GM19238 (cell line): ENCODE measurements at regions not wholly inside any gene's neighbourhood (a gene's known extent, or its start where the extent isn't known, plus 50 kb on each side); places are given as distances from the start of the nearest gene placed in this dataset.

ENCODE experiments used
- DNase-seq: peaks from one replicate; pipeline ENCODE4 v3.0.0; 2011; ENCODE audit warnings: low spot score; ENCODE audit not compliant: insufficient read length

GRCh38 chr10:94085766-94086437 lies 92.2 kb downstream of the PLCE1 start:
- DNase-seq = no peak

- DNase-seq = no peak
Observed at GRCh38 chr10:94088926-94089381, 95.2 kb downstream of the PLCE1 start.

- DNase-seq = no peak
Observed at GRCh38 chr10:94091649-94092048, 97.9 kb downstream of the PLCE1 start.

GRCh38 chr10:94092848-94093247 lies 99.1 kb downstream of the PLCE1 start:
- no peak for DNase-seq

- DNase-seq = no peak
Observed at GRCh38 chr10:94093286-94093905, 99.7 kb downstream of the PLCE1 start.

- no peak for DNase-seq
Observed at GRCh38 chr10:94094540-94094939, 100.8 kb downstream of the PLCE1 start.

- DNase-seq = no peak
Observed at GRCh38 chr10:94097656-94098055, 103.9 kb downstream of the PLCE1 start.

GRCh38 chr10:94098896-94099295 lies 105.2 kb downstream of the PLCE1 start:
- no peak for DNase-seq

- DNase-seq = no peak
Observed at GRCh38 chr10:94101894-94102293, 108.2 kb downstream of the PLCE1 start.

GRCh38 chr10:94102436-94102835 lies 108.7 kb downstream of the PLCE1 start:
- no peak for DNase-seq

GRCh38 chr10:94103192-94103591 lies 109.5 kb downstream of the PLCE1 start:
- DNase-seq = no peak

GRCh38 chr10:94103801-94104221 lies 110.1 kb downstream of the PLCE1 start:
- no peak for DNase-seq

GRCh38 chr10:94104316-94105000 lies 110.7 kb downstream of the PLCE1 start:
- no peak for DNase-seq

GRCh38 chr10:94105226-94105625 lies 111.5 kb downstream of the PLCE1 start:
- DNase-seq = no peak

- DNase-seq = no peak
Observed at GRCh38 chr10:94107191-94107590, 113.5 kb downstream of the PLCE1 start.

- no peak for DNase-seq
Observed at GRCh38 chr10:94108200-94108599, 114.5 kb downstream of the PLCE1 start.

- DNase-seq = no peak
Observed at GRCh38 chr10:94111367-94111766, 117.6 kb downstream of the PLCE1 start.

GRCh38 chr10:94112321-94112720 lies 118.6 kb downstream of the PLCE1 start:
- no peak for DNase-seq

GRCh38 chr10:94115725-94116124 lies 122.0 kb downstream of the PLCE1 start:
- DNase-seq = no peak

- no peak for DNase-seq
Observed at GRCh38 chr10:94116848-94117247, 123.1 kb downstream of the PLCE1 start.

- DNase-seq = no peak
Observed at GRCh38 chr10:94122211-94122610, 128.5 kb downstream of the PLCE1 start.

- no peak for DNase-seq
Observed at GRCh38 chr10:94123258-94123995, 129.7 kb downstream of the PLCE1 start.
